Gastrocnemius medialis (tissue), 4 donors: ENCODE measurements at regions not wholly inside any gene's neighbourhood (a gene's known extent, or its start where the extent isn't known, plus 50 kb on each side); places are given as distances from the start of the nearest gene placed in this dataset.

Experiments
- CTCF ChIP-seq, 5 experiments: fragments of 450-650 bp in 3 of 5; fragments of 200-600 bp in 2 of 5; sonication (generic) in 2 of 5; IDR thresholded peaks in 4 of 5; conservative IDR thresholded peaks in 1 of 5; 1 replicate in 4 of 5; 2 replicates in 1 of 5; pipeline ENCODE4 v1.5.1; 2016 to 2019; ENCODE audit warnings: antibody characterized with exemption in 5 of 5, mild to moderate bottlenecking in 3 of 5, moderate library complexity in 3 of 5
- POLR2A ChIP-seq, 2 donors: fragments of 450-650 bp; IDR thresholded peaks; one replicate each; pipeline ENCODE4 v1.6.1; 2017; ENCODE audit warnings: antibody characterized with exemption in 2 of 2, mild to moderate bottlenecking in 2 of 2, moderate library complexity in 2 of 2

DNA sequence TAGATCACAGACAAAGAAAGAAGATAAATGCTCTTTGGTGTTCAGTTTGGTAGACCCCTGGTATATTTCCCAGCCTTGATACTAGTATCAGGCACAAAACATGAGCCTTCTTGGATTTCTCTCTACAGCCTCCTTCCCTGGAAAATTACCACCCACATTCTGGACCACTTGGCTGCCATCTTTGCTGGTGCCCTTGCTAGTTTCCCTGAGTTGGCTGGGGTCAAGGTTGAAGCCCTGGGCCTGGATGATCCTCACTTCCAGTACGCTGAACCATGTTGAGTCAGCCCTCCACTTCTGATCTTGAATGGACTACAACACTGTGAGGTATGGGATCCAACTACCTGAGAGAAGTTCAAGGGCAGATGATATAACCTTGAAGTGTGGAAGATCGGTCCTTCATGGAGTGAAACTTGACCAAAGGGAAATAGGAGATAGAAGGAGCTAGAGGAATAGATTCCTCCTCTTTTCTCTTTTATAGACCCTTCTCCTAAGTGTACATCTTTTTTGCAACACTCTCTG is 501.4 kb downstream of the TMEM114 start:
- TF ChIP-seq CTCF (IDR thresholded peaks at IDR 0.05 in 4 of 5, conservative IDR thresholded peaks at IDR 0.05 in 1 of 5) (no peak), POLR2A (IDR thresholded peaks at IDR 0.05) (no peak)
